Neuronal stem cell (in vitro differentiated cells): ENCODE measurements at regions not wholly inside any gene's neighbourhood (a gene's known extent, or its start where the extent isn't known, plus 50 kb on each side); places are given as distances from the start of the nearest gene placed in this dataset.

Experiments used
- DNase-seq: peaks from one replicate; pipeline ENCODE4 v3.0.0-alpha.2; 2013; ENCODE audit warnings: low spot score
- H2AFZ ChIP-seq: one replicate; pipeline ENCODE4 v1.6.1; 2013; ENCODE audit warnings: mild to moderate bottlenecking, low read length, inconsistent platforms
- H2AK5ac ChIP-seq: 2 replicates; pipeline ENCODE4 v1.6.1; 2013; ENCODE audit warnings: low read depth, mild to moderate bottlenecking, inconsistent platforms, low read length, moderate library complexity, mixed read lengths
- H2BK120ac ChIP-seq: 2 replicates; pipeline ENCODE4 v1.6.1; 2013; ENCODE audit warnings: low read depth, mild to moderate bottlenecking, inconsistent platforms, low read length, moderate library complexity, mixed read lengths
- H2BK12ac ChIP-seq: one replicate; pipeline ENCODE4 v1.6.1; 2013; ENCODE audit warnings: low read length, inconsistent platforms
- H2BK15ac ChIP-seq: 2 replicates; pipeline ENCODE4 v1.6.1; 2013; ENCODE audit warnings: mild to moderate bottlenecking, low read length, inconsistent platforms, mixed read lengths
- H2BK5ac ChIP-seq: one replicate; pipeline ENCODE4 v1.6.1; 2013; ENCODE audit warnings: inconsistent platforms, mild to moderate bottlenecking, low read length, moderate library complexity
- H3K14ac ChIP-seq: one replicate; pipeline ENCODE4 v1.6.1; 2013; ENCODE audit warnings: low read length, inconsistent platforms
- H3K18ac ChIP-seq: 2 replicates; pipeline ENCODE4 v1.6.1; 2013; ENCODE audit warnings: low read length, inconsistent platforms
- H3K23ac ChIP-seq: 2 replicates; pipeline ENCODE4 v1.6.1; 2013; ENCODE audit warnings: low read depth, mild to moderate bottlenecking, mixed read lengths, low read length, inconsistent platforms; ENCODE audit not compliant: poor library complexity
- H3K27ac ChIP-seq: replicated peaks from 3 replicates; pipeline ENCODE4 v1.5.1; 2013; ENCODE audit warnings: low read length, inconsistent platforms
- H3K27me3 ChIP-seq, 3 experiments: 2 replicates each; pipeline ENCODE4 v1.6.1; 2013; ENCODE audit warnings: low read length in 3 of 3, mild to moderate bottlenecking in 2 of 3, inconsistent platforms in 1 of 3, low read depth in 1 of 3, mixed read lengths in 1 of 3, moderate library complexity in 1 of 3; ENCODE audit not compliant: control insufficient read depth in 3 of 3, insufficient read depth in 3 of 3
- H3K36me3 ChIP-seq, 2 donors: replicated peaks in 1 of 2; 2 replicates each; pipeline ENCODE4 v1.6.1; 2013; ENCODE audit warnings: low read length in 2 of 2; ENCODE audit not compliant: control insufficient read depth in 2 of 2, insufficient read depth in 2 of 2
- H3K4ac ChIP-seq: 2 replicates; pipeline ENCODE4 v1.6.1; 2013; ENCODE audit warnings: inconsistent platforms, mild to moderate bottlenecking, low read length, moderate library complexity
- H3K4me1 ChIP-seq, 2 donors: 1 replicate in 1 of 2; 2 replicates in 1 of 2; pipeline ENCODE4 v1.6.1; 2013; ENCODE audit warnings: low read length in 2 of 2, low read depth in 1 of 2; ENCODE audit not compliant: control insufficient read depth in 2 of 2, insufficient read depth in 1 of 2
- H3K4me2 ChIP-seq: one replicate; pipeline ENCODE4 v1.6.1; 2013; ENCODE audit warnings: mild to moderate bottlenecking, low read length, inconsistent platforms; ENCODE audit not compliant: insufficient read depth, poor library complexity, severe bottlenecking
- H3K4me3 ChIP-seq, 2 donors: 2 replicates each; pipeline ENCODE4 v1.5.1; 2013; ENCODE audit warnings: low read length in 2 of 2, mild to moderate bottlenecking in 2 of 2, inconsistent platforms in 1 of 2, moderate library complexity in 1 of 2
- H3K79me1 ChIP-seq: one replicate; pipeline ENCODE4 v1.6.1; 2013; ENCODE audit warnings: low read depth, mild to moderate bottlenecking, inconsistent platforms, low read length, moderate library complexity
- H3K9ac ChIP-seq: one replicate; pipeline ENCODE4 v1.6.1; 2013; ENCODE audit warnings: mild to moderate bottlenecking, low read depth, low read length, inconsistent platforms; ENCODE audit not compliant: poor library complexity
- H3K9me3 ChIP-seq, 2 donors: replicated peaks in 1 of 2; 2 replicates each; pipeline versions ENCODE3 to v1.6.1; 2013; ENCODE audit warnings: low read length in 2 of 2, mild to moderate bottlenecking in 2 of 2, inconsistent platforms in 1 of 2, low read depth in 1 of 2, mixed read lengths in 1 of 2, moderate library complexity in 1 of 2; ENCODE audit not compliant: control insufficient read depth in 2 of 2, insufficient read depth in 1 of 2
- H4K8ac ChIP-seq: one replicate; pipeline ENCODE4 v1.6.1; 2013; ENCODE audit warnings: low read depth, mild to moderate bottlenecking, inconsistent platforms, low read length, moderate library complexity
- H4K91ac ChIP-seq: one replicate; pipeline ENCODE4 v1.6.1; 2013; ENCODE audit warnings: low read length, low read depth, mild to moderate bottlenecking, inconsistent platforms; ENCODE audit not compliant: poor library complexity
- WGBS, 2 donors: extraction: QIAGEN DNeasy Blood & Tissue Kit; methylation state at CpG; one replicate each; pipeline ENCODE4 v1.1.7; 2013; ENCODE audit warnings: missing lambda C conversion rate in 2 of 2, mixed read lengths in 1 of 2; ENCODE audit not compliant: insufficient read length in 2 of 2, insufficient replicate concordance in 1 of 2; ENCODE audit errors: extremely low coverage in 2 of 2; 5-methylcytosine and 5-hydroxymethylcytosine counted together

DNA sequence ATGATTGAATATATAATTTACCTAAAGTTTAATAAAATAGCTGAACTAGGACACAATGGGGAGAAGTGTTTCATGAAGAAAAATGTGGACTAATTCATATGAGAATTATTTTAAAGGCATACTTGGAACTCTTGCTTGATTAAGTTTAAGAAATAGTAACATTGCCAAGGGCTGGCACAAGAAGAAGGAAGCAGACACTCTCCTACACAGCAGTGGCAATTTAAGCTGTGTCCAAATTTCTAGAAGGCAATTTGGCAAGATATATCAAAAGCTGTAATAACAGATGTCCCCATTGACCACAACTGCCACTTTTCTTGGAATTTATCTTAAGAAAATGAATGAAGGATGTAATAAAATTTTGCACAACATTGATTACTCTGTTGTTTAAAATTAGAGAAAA lies 209.5 kb upstream of the S100G start:
- Histone ChIP-seq H3K4me2 (no peak overlapping the region), H3K9me3 (no peaks in the 10 kb centered on the region), H2BK12ac (no peak overlapping the region), H3K4me1 (no peaks in the 10 kb centered on the region), H2AK5ac (no peak overlapping the region), H3K18ac (no peak overlapping the region), H3K27me3 (no peaks in the 10 kb centered on the region), H2BK5ac (no peak overlapping the region), H2AFZ (no peak overlapping the region), H3K9ac (no peak overlapping the region), H3K4me3 (no peak overlapping the region), H4K91ac (no peak overlapping the region), H3K36me3 (no peaks in the 10 kb centered on the region), H4K8ac (no peak overlapping the region), H3K27ac (no peak overlapping the region), H3K14ac (no peak overlapping the region), H2BK15ac (no peak overlapping the region), H2BK120ac (no peak overlapping the region), H3K23ac (no peak overlapping the region), H3K79me1 (no peaks in the 10 kb centered on the region), H3K4ac (no peak overlapping the region)
- DNase-seq, result no peak

DNA sequence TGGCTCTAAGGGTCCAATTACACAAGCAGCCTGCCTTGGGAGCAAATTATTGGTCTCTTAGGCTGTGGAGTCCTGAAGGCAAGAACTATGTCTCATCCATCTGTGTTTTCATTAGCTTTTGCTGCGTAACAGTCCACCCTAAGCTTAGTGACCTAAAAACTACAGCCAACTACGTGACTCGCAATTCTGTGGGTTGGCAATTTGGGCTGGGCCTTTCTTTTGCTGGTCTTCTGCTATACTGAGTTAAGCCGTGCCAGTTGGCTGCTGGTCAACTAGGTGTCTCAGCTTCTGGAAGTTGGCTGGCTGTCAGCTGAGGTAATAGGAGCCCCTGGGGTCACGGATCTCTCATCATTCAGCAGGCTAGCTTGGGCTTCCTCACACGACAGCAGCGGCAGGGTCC lies 205.6 kb upstream of the S100G start:
- WGBS, 2 donors, result no CpG with 5 or more reads among the region's 7 CpGs
- Histone ChIP-seq H3K36me3 (no peaks in the 10 kb centered on the region), H2BK5ac (no peak overlapping the region), H3K27me3 (peaks cover 0 to 2% (median 0%) of the 10 kb centered on the region in 3 experiments), H2AK5ac (no peak overlapping the region), H3K23ac (no peak overlapping the region), H2AFZ (no peak overlapping the region), H3K18ac (no peak overlapping the region), H3K4me2 (no peak overlapping the region), H2BK12ac (no peak overlapping the region), H3K14ac (no peak overlapping the region), H4K8ac (no peak overlapping the region), H3K4me1 (no peaks in the 10 kb centered on the region), H2BK15ac (no peak overlapping the region), H3K79me1 (no peaks in the 10 kb centered on the region), H3K9me3 (no peaks in the 10 kb centered on the region), H3K4ac (no peak overlapping the region), H3K27ac (no peak overlapping the region), H3K9ac (no peak overlapping the region), H2BK120ac (no peak overlapping the region), H4K91ac (no peak overlapping the region), H3K4me3 (no peak overlapping the region)
- DNase-seq, result no peak

- Histone ChIP-seq H2BK15ac (no peak overlapping the region), H3K9ac (no peak overlapping the region), H2BK5ac (no peak overlapping the region), H3K4ac (no peak overlapping the region), H3K4me1 (no peaks in the 10 kb centered on the region), H3K4me3 (no peak overlapping the region), H4K8ac (no peak overlapping the region), H2BK120ac (no peak overlapping the region), H3K14ac (no peak overlapping the region), H3K36me3 (no peaks in the 10 kb centered on the region), H3K18ac (no peak overlapping the region), H3K27me3 (peaks cover 0 to 2% (median 0%) of the 10 kb centered on the region in 3 experiments), H3K23ac (no peak overlapping the region), H4K91ac (no peak overlapping the region), H2AK5ac (no peak overlapping the region), H3K27ac (no peak overlapping the region), H3K9me3 (no peaks in the 10 kb centered on the region), H2AFZ (peak overlapping the region; percentile 33), H3K4me2 (no peak overlapping the region), H3K79me1 (no peaks in the 10 kb centered on the region), H2BK12ac (no peak overlapping the region)
- no CpG with 5 or more reads among the region's 6 CpGs for WGBS, 2 donors
- peak; percentile 12 for DNase-seq
Observed at GRCh38 chrX:16445166-16445752, 204.7 kb upstream of the S100G start.

GRCh38 chrX:16451334-16451733 lies 198.6 kb upstream of the S100G start:
- Histone ChIP-seq H2BK15ac (no peak overlapping the region), H2BK120ac (no peak overlapping the region), H2AK5ac (no peak overlapping the region), H3K27ac (no peak overlapping the region), H3K14ac (no peak overlapping the region), H2BK12ac (no peak overlapping the region), H4K8ac (no peak overlapping the region), H3K4me3 (no peak overlapping the region), H2AFZ (no peak overlapping the region), H3K18ac (no peak overlapping the region), H3K4me1 (no peaks in the 10 kb centered on the region), H3K27me3 (peaks cover 0 to 6% (median 0%) of the 10 kb centered on the region in 3 experiments), H3K4me2 (no peak overlapping the region), H3K23ac (no peak overlapping the region), H3K4ac (no peak overlapping the region), H4K91ac (no peak overlapping the region), H3K9ac (no peak overlapping the region), H2BK5ac (no peak overlapping the region), H3K36me3 (no peaks in the 10 kb centered on the region), H3K79me1 (no peaks in the 10 kb centered on the region), H3K9me3 (no peaks in the 10 kb centered on the region)
- no peak for DNase-seq
- WGBS, 2 donors, result no CpG with 5 or more reads among the region's 4 CpGs
